GM12878 (cell line): ENCODE measurements at regions not wholly inside any gene's neighbourhood (a gene's known extent, or its start where the extent isn't known, plus 50 kb on each side); places are given as distances from the start of the nearest gene placed in this dataset.

Experiments
- CHD2 ChIP-seq: IDR thresholded peaks from 2 replicates; pipeline ENCODE4 v1.6.1; 2011; ENCODE audit warnings: low read depth, low read length, improper control_type of control experiment, borderline replicate concordance
- CTCF ChIP-seq, 3 experiments: IDR thresholded peaks in 2 of 3; conservative IDR thresholded peaks in 1 of 3; 2 replicates each; pipeline ENCODE4 v1.5.1; 2011; ENCODE audit warnings: low read depth in 3 of 3, low read length in 3 of 3, mild to moderate bottlenecking in 3 of 3, control low read depth in 2 of 3, moderate library complexity in 2 of 3, inconsistent platforms in 1 of 3, mixed read lengths in 1 of 3; ENCODE audit not compliant: control insufficient read depth in 2 of 3, insufficient read depth in 1 of 3; ENCODE audit errors: extremely low read depth in 1 of 3
- MAX ChIP-seq: IDR thresholded peaks from 2 replicates; pipeline ENCODE4 v1.6.1; 2012; ENCODE audit warnings: low read depth, low read length, improper control_type of control experiment
- NKRF ChIP-seq: fragments of 450-650 bp; conservative IDR thresholded peaks from 2 replicates; pipeline ENCODE4 v1.6.1; 2017; ENCODE audit warnings: mild to moderate bottlenecking, moderate library complexity
- RAD21 ChIP-seq: IDR thresholded peaks from 2 replicates; pipeline ENCODE4 v1.6.1; 2011; ENCODE audit warnings: mild to moderate bottlenecking, low read depth, low read length, moderate library complexity; ENCODE audit not compliant: insufficient read depth
- SRF ChIP-seq, 2 experiments: IDR thresholded peaks; 2 replicates each; pipeline ENCODE4 v1.6.1; 2011; ENCODE audit warnings: low read depth in 2 of 2, low read length in 2 of 2, mild to moderate bottlenecking in 1 of 2, moderate library complexity in 1 of 2
- ZNF384 ChIP-seq: IDR thresholded peaks from 2 replicates; pipeline ENCODE4 v1.6.1; 2012; ENCODE audit warnings: low read depth, mild to moderate bottlenecking, low read length, improper control_type of control experiment, borderline replicate concordance

- no peak for TF ChIP-seq CTCF (IDR thresholded peaks at IDR 0.05 in 2 of 3, conservative IDR thresholded peaks at IDR 0.05 in 1 of 3; ENCODE audit: control insufficient read depth in 2 of 3, extremely low read depth in 1 of 3, insufficient read depth in 1 of 3, low read depth in 3 of 3, low read length in 3 of 3)
- TF ChIP-seq ZNF384: no peak
- TF ChIP-seq MAX: no peak
- TF ChIP-seq NKRF: no peak
- TF ChIP-seq SRF (IDR thresholded peaks at IDR 0.05; ENCODE audit: low read depth in 2 of 2, low read length in 2 of 2): no peak
- no peak for TF ChIP-seq CHD2
- no peak for TF ChIP-seq RAD21
Observed at GRCh38 chr1:96009831-96010434, 711.7 kb upstream of the PTBP2 start.
